Nephron progenitor cell (in vitro differentiated cells): ENCODE measurements at regions not wholly inside any gene's neighbourhood (a gene's known extent, or its start where the extent isn't known, plus 50 kb on each side); places are given as distances from the start of the nearest gene placed in this dataset.
"Not testable (repeated sequence)": the region's sequence is repeated elsewhere in the genome, so short reads cannot be mapped to it uniquely, and the experiment has no call there.

Experiments
- DNase-seq: peaks from one replicate; pipeline ENCODE4 v3.0.0; 2021
- H3K27ac Mint-ChIP-seq: 2 replicates; pipeline ENCODE4 v1.8.0; 2021; ENCODE audit warnings: mild to moderate bottlenecking, moderate library complexity, mixed read lengths
- H3K27me3 Mint-ChIP-seq: 2 replicates; pipeline ENCODE4 v1.8.0; 2021; ENCODE audit warnings: mild to moderate bottlenecking, low read depth, mixed read lengths; ENCODE audit not compliant: poor library complexity
- H3K36me3 Mint-ChIP-seq: 2 replicates; pipeline ENCODE4 v1.8.0; 2021; ENCODE audit warnings: low read depth, mixed read lengths
- H3K4me1 Mint-ChIP-seq: 2 replicates; pipeline ENCODE4 v1.8.0; 2021; ENCODE audit warnings: mixed read lengths
- H3K4me3 Mint-ChIP-seq: 2 replicates; pipeline ENCODE4 v1.8.0; 2021; ENCODE audit warnings: mild to moderate bottlenecking, moderate library complexity, mixed read lengths
- H3K9me3 Mint-ChIP-seq: 2 replicates; pipeline ENCODE4 v1.8.0; 2021; ENCODE audit warnings: mild to moderate bottlenecking, moderate library complexity, mixed read lengths
- CTCF ChIP-seq: fragments of 200-600 bp; sonication (generic); IDR thresholded peaks from 2 replicates; pipeline ENCODE4 v1.5.0; 2021; ENCODE audit warnings: antibody characterized with exemption

- no peak overlapping the region for H3K27ac Mint-ChIP-seq
These were observed 628.7 kb downstream of the TYW1 start for GRCh38 chr7:67625257-67625737.

GRCh38 chr7:67631476-67631875 is 634.8 kb downstream of the TYW1 start:
- no peak overlapping the region for H3K4me3 Mint-ChIP-seq
- H3K9me3 Mint-ChIP-seq: no peaks in the 10 kb centered on the region
- no peaks in the 10 kb centered on the region for H3K36me3 Mint-ChIP-seq
- DNase-seq: no peak
- TF ChIP-seq CTCF: no peak
- no peak overlapping the region for H3K27ac Mint-ChIP-seq
- peaks cover 10% of the 10 kb centered on the region for H3K4me1 Mint-ChIP-seq
- H3K27me3 Mint-ChIP-seq: peaks cover 18% of the 10 kb centered on the region

More at GRCh38 chr7:67625257-67625737, 628.7 kb downstream of the TYW1 start:
- Mint-ChIP-seq H3K36me3 (no peaks in the 10 kb centered on the region), H3K4me1 (peaks cover 27% of the 10 kb centered on the region), H3K27me3 (peaks cover 37% of the 10 kb centered on the region), H3K9me3 (no peaks in the 10 kb centered on the region), H3K4me3 (peak overlapping the region; percentile 67)
- TF ChIP-seq CTCF: peak; percentile 91
- DNase-seq: peak; percentile 92

GRCh38 chr7:67635271-67635670 is 638.6 kb downstream of the TYW1 start:
- Mint-ChIP-seq H3K4me3 (no peak overlapping the region), H3K27me3 (peaks cover 10% of the 10 kb centered on the region), H3K36me3 (no peaks in the 10 kb centered on the region), H3K4me1 (peaks cover 11% of the 10 kb centered on the region), H3K27ac (no peak overlapping the region), H3K9me3 (peaks cover 7% of the 10 kb centered on the region)
- DNase-seq: no peak
- no peak for TF ChIP-seq CTCF

- TF ChIP-seq CTCF: no peak
- no peak overlapping the region for H3K27ac Mint-ChIP-seq
- H3K4me3 Mint-ChIP-seq: no peak overlapping the region
- peaks cover 7% of the 10 kb centered on the region for H3K4me1 Mint-ChIP-seq
- H3K9me3 Mint-ChIP-seq: peaks cover 10% of the 10 kb centered on the region
- no peak for DNase-seq
- peaks cover 6% of the 10 kb centered on the region for H3K27me3 Mint-ChIP-seq
- no peaks in the 10 kb centered on the region for H3K36me3 Mint-ChIP-seq
These were observed 639.9 kb downstream of the TYW1 start for GRCh38 chr7:67636348-67637022.

GRCh38 chr7:67637023-67637358 is 640.4 kb downstream of the TYW1 start:
- no peaks in the 10 kb centered on the region for H3K36me3 Mint-ChIP-seq
- peaks cover 10% of the 10 kb centered on the region for H3K9me3 Mint-ChIP-seq
- peaks cover 6% of the 10 kb centered on the region for H3K27me3 Mint-ChIP-seq
- no peak overlapping the region for H3K27ac Mint-ChIP-seq
- TF ChIP-seq CTCF: peak; percentile 21
- H3K4me1 Mint-ChIP-seq: peaks cover 7% of the 10 kb centered on the region
- DNase-seq: peak; percentile 11
- H3K4me3 Mint-ChIP-seq: no peak overlapping the region

GRCh38 chr7:67642542-67642941 is 645.9 kb downstream of the TYW1 start:
- H3K27me3 Mint-ChIP-seq: peaks cover 14% of the 10 kb centered on the region
- not testable (repeated sequence) for H3K4me3 Mint-ChIP-seq, DNase-seq, H3K4me1 Mint-ChIP-seq, H3K36me3 Mint-ChIP-seq, H3K27ac Mint-ChIP-seq
- peaks cover 10% of the 10 kb centered on the region for H3K9me3 Mint-ChIP-seq
